Smooth muscle cell (in vitro differentiated cells): ENCODE measurements at regions not wholly inside any gene's neighbourhood (a gene's known extent, or its start where the extent isn't known, plus 50 kb on each side); places are given as distances from the start of the nearest gene placed in this dataset.
"Not testable (repeated sequence)": the region's sequence is repeated elsewhere in the genome, so short reads cannot be mapped to it uniquely, and the experiment has no call there.

ENCODE experiments used
- DNase-seq: peaks from one replicate; lab custom pipeline; 2025; ENCODE audit not compliant: unreplicated experiment; lab: John Stamatoyannopoulos, UW
- H2AFZ ChIP-seq: fragments of 200-600 bp; sonication (generic); 2 replicates; pipeline ENCODE4 v1.6.0; 2016; ENCODE audit warnings: antibody characterized with exemption, low read depth, mild to moderate bottlenecking
- H3F3A ChIP-seq: fragments of 200-600 bp; sonication (generic); 2 replicates; pipeline ENCODE4 v1.6.0; 2017; ENCODE audit warnings: antibody characterized with exemption, low read depth
- H3K27ac ChIP-seq: fragments of 200-600 bp; sonication (generic); 2 replicates; pipeline ENCODE4 v1.5.1; 2016; ENCODE audit warnings: low read depth, mild to moderate bottlenecking
- H3K27me3 ChIP-seq: fragments of 200-600 bp; sonication (generic); 2 replicates; pipeline ENCODE4 v1.6.1; 2016; ENCODE audit warnings: low read depth, mild to moderate bottlenecking
- H3K36me3 ChIP-seq: fragments of 200-600 bp; sonication (generic); 2 replicates; pipeline ENCODE4 v1.5.1; 2016; ENCODE audit warnings: low read depth
- H3K4me1 ChIP-seq: fragments of 200-600 bp; sonication (generic); 2 replicates; pipeline ENCODE4 v1.5.1; 2016; ENCODE audit warnings: low read depth
- H3K4me2 ChIP-seq: fragments of 200-600 bp; sonication (generic); 2 replicates; pipeline ENCODE4 v1.6.0; 2016; ENCODE audit warnings: mild to moderate bottlenecking
- H3K4me3 ChIP-seq: fragments of 200-600 bp; sonication (generic); 2 replicates; pipeline ENCODE4 v1.5.1; 2016; ENCODE audit warnings: mild to moderate bottlenecking
- H3K79me2 ChIP-seq: fragments of 200-600 bp; sonication (generic); 2 replicates; pipeline ENCODE4 v1.6.0; 2016; ENCODE audit warnings: low read depth, mild to moderate bottlenecking
- H3K9ac ChIP-seq: fragments of 200-600 bp; sonication (generic); 2 replicates; pipeline ENCODE4 v1.6.0; 2016; ENCODE audit warnings: low read depth
- H3K9me3 ChIP-seq: fragments of 200-600 bp; sonication (generic); replicated peaks from 2 replicates; pipeline ENCODE4 v1.5.1; 2016; ENCODE audit warnings: low read depth
- H4K20me1 ChIP-seq: fragments of 200-600 bp; sonication (generic); 2 replicates; pipeline ENCODE4 v1.6.0; 2016; ENCODE audit warnings: low read depth
- CTCF ChIP-seq: fragments of 200-600 bp; sonication (generic); IDR thresholded peaks from 2 replicates; pipeline ENCODE4 v1.5.1; 2017; ENCODE audit warnings: borderline replicate concordance, mild to moderate bottlenecking, antibody characterized with exemption; ENCODE audit not compliant: insufficient read depth, poor library complexity, severe bottlenecking
- WGBS: methylation state at CpG from one replicate; pipeline ENCODE4 v1.1.7; 2016; ENCODE audit warnings: low lambda C conversion rate; 5-methylcytosine and 5-hydroxymethylcytosine counted together

DNA sequence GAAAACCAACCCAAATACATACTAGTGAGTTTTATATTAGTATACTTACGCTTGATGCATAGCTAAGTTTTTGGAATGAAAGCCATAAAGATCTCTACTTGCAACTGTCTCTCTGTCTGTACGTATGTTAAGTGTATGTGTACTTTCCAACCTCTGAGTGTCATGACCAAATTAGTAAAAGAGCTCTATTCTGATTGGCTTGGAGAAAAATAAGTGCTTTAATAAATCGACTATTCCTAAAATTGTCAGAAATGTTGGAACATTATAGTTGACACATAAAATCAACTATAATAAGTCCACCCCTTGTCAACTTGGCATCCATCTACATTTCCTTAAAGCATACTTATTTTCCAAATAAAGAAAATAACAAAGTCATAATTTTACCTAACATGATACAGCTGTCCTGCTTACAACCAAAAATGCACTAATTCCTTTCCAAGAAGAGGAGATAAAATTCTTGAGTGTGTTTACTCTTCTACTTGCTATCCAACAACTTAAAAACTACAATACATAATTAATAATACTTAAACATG is 507.4 kb upstream of the ATP2B1 start:
- no peaks in the 10 kb centered on the region for H3F3A ChIP-seq
- H4K20me1 ChIP-seq: no peaks in the 10 kb centered on the region
- no peak overlapping the region for H3K4me2 ChIP-seq
- no peak overlapping the region for H3K4me3 ChIP-seq
- H2AFZ ChIP-seq: no peak overlapping the region
- no peak overlapping the region for H3K27ac ChIP-seq
- H3K9ac ChIP-seq: no peak overlapping the region
- DNase-seq: no peak
- H3K4me1 ChIP-seq: no peaks in the 10 kb centered on the region
- no peak for TF ChIP-seq CTCF
- no peaks in the 10 kb centered on the region for H3K27me3 ChIP-seq
- H3K9me3 ChIP-seq: no peaks in the 10 kb centered on the region
- no peaks in the 10 kb centered on the region for H3K36me3 ChIP-seq
- no peaks in the 10 kb centered on the region for H3K79me2 ChIP-seq
- WGBS: 96% methylated on average over 3 of the region's 3 CpGs

- H3K4me2 ChIP-seq: no peak overlapping the region
- H3K79me2 ChIP-seq: no peaks in the 10 kb centered on the region
- H3K9ac ChIP-seq: no peak overlapping the region
- no peaks in the 10 kb centered on the region for H3F3A ChIP-seq
- no peaks in the 10 kb centered on the region for H3K27me3 ChIP-seq
- DNase-seq: no peak
- H4K20me1 ChIP-seq: no peaks in the 10 kb centered on the region
- peak overlapping the region; percentile 20 for H3K27ac ChIP-seq
- 39% methylated on average over 1 of the region's 1 CpG for WGBS
- H3K4me1 ChIP-seq: no peaks in the 10 kb centered on the region
- no peak overlapping the region for H3K4me3 ChIP-seq
- H3K36me3 ChIP-seq: no peaks in the 10 kb centered on the region
- H2AFZ ChIP-seq: no peak overlapping the region
- no peak for TF ChIP-seq CTCF
- H3K9me3 ChIP-seq: no peaks in the 10 kb centered on the region
Measured at GRCh38 chr12:90211017-90211416, 502.4 kb upstream of the ATP2B1 start.

- Histone ChIP-seq H3K4me1 (no peaks in the 10 kb centered on the region), H3F3A (no peaks in the 10 kb centered on the region), H3K36me3 (no peaks in the 10 kb centered on the region), H3K9ac (no peak overlapping the region), H3K4me2 (no peak overlapping the region), H2AFZ (no peak overlapping the region), H3K4me3 (no peak overlapping the region), H3K79me2 (no peaks in the 10 kb centered on the region), H3K9me3 (no peaks in the 10 kb centered on the region), H3K27ac (no peak overlapping the region), H3K27me3 (no peaks in the 10 kb centered on the region), H4K20me1 (no peaks in the 10 kb centered on the region)
- no peak for DNase-seq
- no peak for TF ChIP-seq CTCF
- WGBS: 79% methylated on average over 1 of the region's 1 CpG
Measured at GRCh38 chr12:90209029-90209428, 500.4 kb upstream of the ATP2B1 start.

GRCh38 chr12:90208379-90208778 is 499.7 kb upstream of the ATP2B1 start:
- H3K4me1 ChIP-seq, H3K4me2 ChIP-seq, H3K36me3 ChIP-seq, H3K79me2 ChIP-seq, H2AFZ ChIP-seq, H3F3A ChIP-seq, H3K9me3 ChIP-seq, H3K9ac ChIP-seq, H3K4me3 ChIP-seq, H4K20me1 ChIP-seq, H3K27ac ChIP-seq, H3K27me3 ChIP-seq, DNase-seq: not testable (repeated sequence)
